Islet of Langerhans (tissue), 1 donor: ENCODE measurements at regions not wholly inside any gene's neighbourhood (a gene's known extent, or its start where the extent isn't known, plus 50 kb on each side); places are given as distances from the start of the nearest gene placed in this dataset.
A peak's percentile ranks its signal among the peaks of the same experiment; 100 is the strongest.

Experiments
- FAIRE-seq: peaks from one replicate; lab custom pipeline; 2011; peaks lifted over from hg19 to GRCh38; lab: Jason Lieb, UNC

DNA sequence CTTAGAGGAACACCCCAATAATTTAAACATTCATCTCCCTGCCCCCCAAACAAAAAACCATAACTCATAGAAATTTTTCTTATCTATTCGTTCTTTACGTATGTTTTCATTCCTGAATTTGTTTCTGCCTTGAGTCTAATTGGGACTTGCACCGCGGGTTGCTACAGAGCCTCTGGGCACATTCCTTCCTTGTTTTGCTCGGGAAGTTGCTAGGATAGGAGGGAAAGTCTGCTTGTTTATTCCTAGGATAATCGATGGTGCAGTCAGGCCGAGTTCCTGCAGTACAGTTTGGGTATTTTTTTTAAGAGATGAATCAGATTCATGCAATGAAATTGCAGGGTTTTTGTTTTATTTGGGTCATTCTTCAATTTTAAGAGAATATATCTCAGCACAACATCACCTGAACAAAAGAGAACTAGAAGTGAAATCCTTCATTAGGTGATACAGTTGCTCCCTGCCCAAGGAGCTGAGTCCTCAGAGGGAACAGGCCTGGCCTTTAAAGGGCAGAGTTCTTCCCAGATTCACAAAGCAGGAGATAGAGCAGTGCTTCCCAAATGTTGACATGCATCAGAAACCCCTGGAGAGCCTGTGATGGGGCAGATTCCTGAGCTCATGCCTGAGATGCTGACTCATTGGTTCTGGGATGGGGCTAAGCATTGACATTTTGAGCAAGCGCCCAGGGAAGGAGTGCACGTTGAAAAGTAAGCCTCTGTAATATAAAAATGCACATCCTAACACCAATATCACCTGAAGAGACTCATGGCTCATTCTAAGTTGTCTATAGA lies 114.9 kb upstream of the FAM9B start:
- no peak for FAIRE-seq

DNA sequence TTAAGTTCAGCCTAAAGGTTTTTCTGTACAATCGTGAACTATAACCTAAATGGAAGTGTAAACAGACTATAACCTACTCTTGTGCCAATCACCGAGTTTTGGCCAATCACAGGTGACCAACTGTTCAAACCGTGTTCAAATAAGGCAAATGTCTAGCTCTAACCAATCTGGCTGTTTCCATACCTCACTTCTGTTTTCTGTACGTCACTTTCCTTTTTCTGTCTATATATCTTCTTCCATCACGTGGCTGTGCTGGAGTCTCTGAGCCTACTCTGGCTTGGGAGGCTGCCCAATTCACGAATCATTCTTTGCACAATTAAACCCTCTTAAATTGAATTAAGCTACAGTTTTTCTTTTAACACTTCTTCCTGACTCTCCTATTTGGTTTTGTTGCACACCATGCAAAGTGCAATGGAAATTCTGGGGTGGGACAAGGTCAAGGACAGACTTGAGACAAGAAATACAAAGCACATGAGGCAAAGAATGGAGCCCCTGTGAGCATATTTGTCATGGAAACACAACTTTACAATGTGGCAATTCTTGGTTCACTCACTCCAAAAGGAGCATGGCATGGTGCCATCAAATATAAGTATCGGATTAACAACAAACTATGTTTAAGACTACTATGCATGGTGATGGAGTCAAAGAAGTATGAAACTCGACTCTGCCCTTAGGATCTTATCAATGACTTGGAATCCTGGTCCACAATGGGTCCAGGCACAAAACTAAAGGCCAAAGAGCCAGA lies 115.7 kb upstream of the FAM9B start:
- no peak for FAIRE-seq

DNA sequence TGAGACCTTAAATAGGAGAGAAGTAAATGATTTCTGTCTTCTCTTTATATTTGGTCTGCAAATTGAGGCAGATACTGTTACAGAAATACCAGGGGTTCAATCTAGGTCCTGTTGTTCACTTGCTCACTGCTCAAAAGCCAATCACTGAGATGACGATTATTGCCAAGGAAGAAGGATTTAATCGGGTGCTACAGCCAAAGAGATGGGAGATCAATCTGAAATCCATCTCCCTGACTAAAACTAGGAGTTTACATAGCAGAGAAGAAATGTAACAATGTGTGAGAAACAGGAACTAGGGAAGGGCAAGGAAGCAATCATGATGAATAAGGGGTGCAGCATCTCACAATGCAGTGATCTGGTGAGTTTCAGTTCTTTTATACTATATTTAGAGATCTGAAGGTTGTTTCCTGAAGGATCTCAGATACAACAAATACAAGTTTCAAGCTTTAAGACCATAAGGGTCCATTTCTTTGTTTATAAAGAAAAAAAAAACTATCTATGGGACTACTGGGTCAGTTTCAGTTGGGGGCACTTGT lies 117.9 kb upstream of the FAM9B start:
- FAIRE-seq = no peak

DNA sequence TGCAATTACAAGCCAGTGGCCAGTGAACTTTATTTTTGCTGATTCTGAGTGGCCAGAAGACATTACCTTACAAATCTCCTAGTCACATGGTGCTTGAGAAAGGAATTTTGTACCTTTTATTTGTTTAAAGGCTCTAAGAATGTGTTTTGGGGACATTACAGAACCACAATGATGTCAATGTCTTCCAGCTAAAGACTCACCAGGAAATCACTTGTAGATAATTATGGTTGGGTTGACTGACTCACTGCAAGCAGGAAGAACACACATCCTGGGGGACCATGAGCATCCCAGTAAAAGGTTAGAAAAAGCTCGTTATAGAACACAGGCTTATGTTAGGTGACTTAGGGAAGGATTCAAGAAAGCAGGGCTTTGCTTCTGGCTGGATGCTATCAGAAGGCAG lies 119.4 kb upstream of the FAM9B start:
- peak; percentile 5 for FAIRE-seq

- FAIRE-seq = no peak
Observed at GRCh38 chrX:9158611-9159010, 124.7 kb upstream of the FAM9B start.

DNA sequence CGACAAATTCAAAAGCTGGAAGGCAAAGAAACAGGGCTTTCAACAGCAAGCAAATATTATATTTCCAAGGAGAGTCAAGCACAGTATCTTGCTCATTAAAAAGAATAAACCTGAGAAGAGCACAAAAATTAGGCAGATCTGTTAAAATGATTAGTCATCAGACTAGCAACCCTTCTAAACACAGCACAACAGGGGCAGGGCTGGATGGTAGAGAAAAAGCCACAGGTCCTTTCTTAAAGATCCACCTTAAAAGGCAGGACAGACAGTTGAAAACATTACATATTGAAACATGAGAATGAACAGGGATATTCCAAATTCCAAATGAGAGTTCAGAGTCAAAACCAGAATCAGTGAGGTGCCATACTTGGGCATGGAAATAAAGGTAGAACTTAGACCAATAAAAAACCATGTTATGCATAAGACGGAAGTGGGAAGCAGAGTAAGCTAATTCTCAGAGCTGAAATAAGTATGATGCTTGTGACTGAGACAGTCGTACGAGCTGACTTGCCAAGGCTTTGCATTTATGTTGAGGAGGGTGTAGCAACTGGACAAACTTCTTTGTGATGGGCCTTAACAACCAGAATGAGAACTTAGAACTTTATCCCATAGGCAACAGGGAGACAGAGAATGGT lies 126.9 kb upstream of the FAM9B start:
- no peak for FAIRE-seq

DNA sequence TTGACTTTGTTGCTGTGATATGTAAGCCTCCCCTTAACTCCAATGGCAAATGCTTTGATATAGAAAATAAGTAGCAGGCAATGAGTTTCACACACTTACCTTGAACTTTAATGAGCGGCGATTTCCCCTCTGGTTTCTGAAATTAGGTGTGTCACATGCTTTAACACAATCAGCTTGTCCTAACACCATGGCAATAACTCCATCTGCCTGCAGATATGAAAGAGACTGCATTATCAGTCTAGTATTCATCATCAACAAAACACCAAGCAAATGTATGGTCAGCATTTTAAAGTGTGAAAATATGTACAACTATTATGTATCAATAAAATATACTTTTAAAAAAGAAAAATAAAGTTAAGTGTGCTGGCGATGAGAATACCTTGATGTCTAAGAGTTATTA lies 128.8 kb upstream of the FAM9B start:
- no peak for FAIRE-seq

- peak; percentile 77 for FAIRE-seq
Observed at GRCh38 chrX:9163214-9163709, 129.3 kb upstream of the FAM9B start.

DNA sequence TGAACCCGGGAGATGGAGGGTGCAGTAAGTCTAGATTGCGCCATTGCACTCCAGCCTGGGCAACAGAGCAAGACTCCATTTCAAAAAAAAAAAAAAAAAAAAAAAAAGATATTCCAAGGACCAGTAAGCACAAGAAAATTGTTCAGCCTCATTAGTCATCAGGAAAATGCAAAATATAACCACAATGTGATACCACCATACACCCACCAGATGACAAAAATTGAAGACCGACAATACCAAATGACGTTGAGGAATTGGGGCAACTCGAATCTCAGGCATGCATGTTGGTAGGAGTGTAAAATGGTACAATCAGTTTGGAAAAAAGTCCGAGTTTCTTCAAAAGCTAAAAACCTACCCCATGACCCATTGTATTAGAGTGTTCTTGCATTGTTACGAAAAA lies 130.2 kb upstream of the FAM9B start:
- FAIRE-seq = no peak

DNA sequence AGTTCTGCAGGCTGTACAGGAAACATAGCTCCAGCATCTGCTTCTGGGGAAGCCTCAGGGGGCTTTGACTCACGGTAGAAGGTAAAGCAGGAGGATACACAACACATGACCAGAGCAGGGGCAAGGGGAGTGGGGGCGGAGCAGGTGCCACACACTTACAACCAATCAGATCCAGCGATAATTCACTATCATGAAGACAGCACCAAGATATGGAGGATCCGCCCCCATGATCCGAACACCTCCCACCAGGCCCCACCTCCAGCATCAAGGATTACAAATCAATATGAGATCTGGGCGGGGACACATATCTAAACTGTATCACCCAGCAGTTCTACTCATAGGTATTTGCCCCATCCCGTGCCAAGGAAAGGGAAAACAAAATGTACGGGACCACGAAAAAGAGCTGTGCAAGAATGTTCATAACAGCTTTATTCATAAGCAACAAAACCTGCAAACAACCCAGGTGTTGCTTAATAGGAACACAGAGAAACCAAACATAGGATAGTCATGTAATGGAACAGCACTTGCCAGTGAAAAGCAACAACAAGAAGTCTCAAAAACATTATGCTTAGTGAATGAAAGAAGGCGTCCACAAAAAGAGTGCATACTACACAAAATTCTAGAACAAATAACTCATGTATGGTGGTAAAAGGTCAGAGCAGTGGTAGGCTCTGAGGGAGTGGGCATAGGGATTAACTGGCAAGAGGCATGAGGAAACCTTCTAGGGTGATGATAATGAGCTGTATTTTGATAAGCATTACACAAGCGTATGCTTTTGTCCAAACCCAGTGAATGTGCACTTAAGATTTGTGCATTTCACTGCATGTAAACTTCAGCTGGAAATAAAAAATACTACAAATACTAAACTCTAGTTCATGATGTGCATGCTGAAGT lies 130.9 kb upstream of the FAM9B start:
- FAIRE-seq = no peak

DNA sequence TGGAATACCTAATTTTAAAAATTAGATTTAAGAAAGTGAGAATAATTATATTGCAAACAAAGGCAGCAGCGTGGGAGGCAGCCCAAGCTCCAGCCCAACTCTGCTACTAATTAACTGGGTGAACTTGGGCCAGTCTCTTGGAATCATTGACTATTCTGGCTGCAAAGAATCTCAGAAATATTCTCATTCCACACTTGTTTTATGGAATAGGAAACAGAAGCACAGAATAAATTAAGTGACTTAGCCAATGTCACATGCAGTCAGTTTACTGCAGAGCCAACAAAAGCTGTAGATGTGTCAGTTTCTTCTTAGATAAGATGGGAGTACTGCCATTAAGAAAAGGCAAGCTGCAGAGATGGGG lies 132.6 kb upstream of the FAM9B start:
- no peak for FAIRE-seq

DNA sequence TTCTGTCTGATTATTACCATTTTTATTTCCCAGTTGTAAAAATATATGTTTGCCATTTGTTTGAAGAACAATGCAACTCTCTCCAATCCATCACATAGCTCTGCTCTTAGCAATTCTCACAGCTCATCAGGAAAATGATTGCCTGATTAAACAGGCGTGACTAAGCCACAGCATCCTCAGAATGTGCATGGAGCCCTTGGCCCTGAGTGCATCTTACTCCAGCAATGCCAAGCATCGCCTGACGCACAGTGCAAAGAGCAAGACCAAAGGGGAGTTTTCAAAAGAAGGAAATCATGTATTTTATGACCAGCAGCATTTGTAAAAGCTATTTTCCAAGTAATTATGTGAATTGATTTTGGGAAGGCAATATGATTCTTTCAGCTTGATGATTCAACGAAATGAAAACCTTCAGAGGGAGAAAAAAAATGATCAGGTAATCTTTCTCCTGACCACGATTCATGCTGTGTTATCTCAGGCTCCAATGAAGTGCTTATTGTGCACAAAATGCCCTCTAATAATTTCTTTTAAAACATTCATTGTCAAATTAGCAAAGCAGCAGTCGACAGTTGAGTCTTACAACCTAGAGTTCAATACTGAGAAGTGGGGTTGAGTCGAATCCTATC lies 138.0 kb upstream of the FAM9B start:
- no peak for FAIRE-seq

GRCh38 chrX:9172464-9172850 lies 138.5 kb upstream of the FAM9B start:
- no peak for FAIRE-seq

GRCh38 chrX:9180623-9181022 lies 146.7 kb upstream of the FAM9B start:
- FAIRE-seq = no peak

- no peak for FAIRE-seq
Observed at GRCh38 chrX:9182041-9182440, 148.1 kb upstream of the FAM9B start.

DNA sequence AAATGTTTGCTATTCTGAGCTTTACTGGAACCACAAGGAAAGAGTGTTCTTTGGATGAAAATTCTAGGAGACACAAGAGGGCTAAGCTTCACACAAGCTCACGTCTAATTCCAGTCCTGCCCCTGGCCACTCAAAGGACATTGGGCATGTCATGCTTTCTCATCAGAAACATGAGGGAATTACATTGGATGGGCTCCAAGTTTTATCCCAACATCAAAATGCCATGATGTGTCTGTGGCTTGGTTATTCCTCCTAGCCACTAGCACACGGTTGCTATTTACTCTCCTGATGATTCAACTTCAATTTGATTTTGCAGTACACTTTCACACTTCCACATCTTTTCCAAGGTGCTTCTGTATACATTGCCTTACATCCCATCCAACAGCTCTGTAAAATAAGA lies 149.6 kb upstream of the FAM9B start:
- no peak for FAIRE-seq

- no peak for FAIRE-seq
Observed at GRCh38 chrX:9184211-9184610, 150.3 kb upstream of the FAM9B start.

DNA sequence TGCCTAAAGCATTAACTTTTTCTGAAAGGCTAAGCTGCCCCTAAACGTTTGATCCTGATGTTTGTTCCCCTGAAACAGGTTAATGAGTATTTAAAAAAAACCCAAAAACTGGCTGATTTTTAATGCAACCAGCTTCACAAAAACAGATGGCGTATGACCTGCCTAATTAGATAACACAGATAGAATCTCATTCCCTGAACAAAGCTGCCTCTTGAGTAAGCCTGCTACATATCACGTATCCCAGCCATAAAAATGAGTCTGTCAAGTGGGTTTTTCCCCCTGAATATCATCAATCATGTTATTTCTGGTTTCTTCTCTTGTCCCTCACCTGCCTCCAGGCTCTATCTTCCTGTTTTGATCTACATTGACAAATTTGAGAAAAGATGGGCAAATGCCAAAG lies 154.2 kb upstream of the FAM9B start:
- no peak for FAIRE-seq

GRCh38 chrX:9189286-9189685 lies 155.4 kb upstream of the FAM9B start:
- no peak for FAIRE-seq

DNA sequence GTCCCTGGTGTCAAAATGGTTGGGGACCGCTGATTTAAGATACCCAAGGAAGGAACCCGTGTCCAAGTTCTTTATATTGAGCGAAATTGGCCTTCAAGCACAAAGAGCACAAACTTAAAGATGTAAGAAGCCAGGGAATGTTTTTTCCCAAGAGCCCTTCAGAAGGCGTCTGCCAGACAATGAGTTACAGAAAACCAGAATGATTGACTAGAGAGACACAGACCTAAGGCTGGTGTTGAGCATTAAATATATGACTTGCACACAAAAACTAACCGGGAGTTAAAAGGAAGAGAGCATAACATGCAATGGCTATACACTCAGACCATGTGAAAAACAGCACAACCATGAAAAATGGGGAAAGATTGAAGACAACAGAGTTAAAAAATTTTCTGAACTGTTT lies 157.5 kb upstream of the FAM9B start:
- FAIRE-seq = no peak

DNA sequence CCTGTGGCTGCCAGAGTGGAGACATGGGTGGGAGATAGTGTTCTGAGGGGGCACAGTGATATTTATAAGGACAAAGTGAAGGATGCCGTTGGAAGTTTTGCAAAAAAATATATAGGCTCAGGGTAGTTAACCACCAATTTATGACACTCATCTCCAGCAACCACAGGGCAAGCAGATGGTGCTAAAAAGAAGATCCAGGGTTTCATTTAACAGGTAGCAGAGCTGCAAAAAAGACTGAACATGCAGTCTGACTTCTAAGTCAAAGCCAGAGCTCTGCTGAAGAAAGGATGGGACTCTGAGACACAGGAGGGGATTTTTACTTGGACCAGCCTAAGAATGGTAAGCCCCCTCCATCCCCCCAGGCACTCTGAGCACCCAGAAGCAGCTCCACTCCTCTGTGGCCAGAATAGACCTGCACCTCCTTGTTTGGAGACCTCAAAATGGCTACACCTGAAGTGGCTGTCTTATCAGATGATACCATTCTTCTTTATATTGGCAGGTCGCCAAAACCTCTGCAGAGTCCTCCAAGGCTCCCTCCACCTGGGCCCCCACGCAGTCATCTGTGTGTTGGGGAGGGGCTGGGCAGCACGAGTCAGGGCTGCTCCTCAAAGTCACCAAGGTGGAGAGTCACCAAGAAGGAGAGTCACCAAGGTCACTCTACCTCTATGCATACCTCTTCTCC lies 161.4 kb upstream of the FAM9B start:
- no peak for FAIRE-seq
